RPMI8226 (cell line): ENCODE measurements at regions not wholly inside any gene's neighbourhood (a gene's known extent, or its start where the extent isn't known, plus 50 kb on each side); places are given as distances from the start of the nearest gene placed in this dataset.
"Not testable (repeated sequence)": the region's sequence is repeated elsewhere in the genome, so short reads cannot be mapped to it uniquely, and the experiment has no call there.

Source experiments
- DNase-seq: peaks from one replicate; pipeline ENCODE4 v3.0.0-alpha.2; 2015

DNA sequence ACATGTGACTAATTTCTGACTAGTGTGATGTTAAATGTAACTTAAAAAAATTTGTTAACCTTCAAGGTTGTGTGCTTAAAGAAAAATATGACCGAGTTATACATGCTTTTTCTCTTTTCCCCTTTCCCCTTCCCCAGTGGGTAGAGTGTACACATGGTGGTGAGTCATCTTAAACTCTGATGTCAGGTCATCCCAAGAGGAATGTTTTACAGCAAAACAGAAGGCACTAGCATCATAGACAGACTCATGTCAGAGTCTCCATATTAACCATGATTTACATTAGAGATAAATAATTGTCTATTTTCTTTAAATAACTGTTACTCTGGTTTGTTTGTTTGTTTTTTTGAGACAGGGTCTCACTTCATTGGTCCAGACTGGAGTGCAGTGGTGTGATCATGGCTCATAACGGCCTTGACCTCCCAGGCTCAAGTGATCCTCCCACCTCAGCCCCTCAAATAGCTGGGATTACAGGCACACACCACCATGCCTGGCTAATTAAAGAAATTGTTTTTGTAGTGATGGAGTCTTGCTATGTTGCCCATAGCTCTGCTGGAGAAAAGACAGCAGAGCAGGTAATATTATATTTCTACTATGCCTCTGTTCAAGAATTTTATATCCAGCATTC lies 160.4 kb upstream of the PCDH9 start:
- DNase-seq, result no peak

DNA sequence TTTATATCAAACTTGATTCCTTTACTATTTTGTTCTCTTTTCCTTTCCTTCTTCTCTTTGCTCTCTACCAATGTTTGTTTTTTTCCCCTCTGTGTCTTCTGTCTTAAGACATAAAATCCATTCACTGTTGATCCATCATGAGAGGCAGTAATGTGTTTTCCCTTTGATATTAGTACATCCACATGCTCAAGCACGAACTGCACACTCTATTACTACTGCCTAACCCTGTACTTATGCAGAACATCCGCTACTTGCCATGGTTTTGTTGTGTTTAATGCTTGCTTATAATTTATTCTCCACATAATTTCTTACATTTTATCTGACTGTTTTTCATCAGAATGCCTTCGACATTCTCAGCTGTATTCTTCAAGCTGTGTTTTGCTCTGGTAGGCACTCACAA lies 159.0 kb upstream of the PCDH9 start:
- DNase-seq, result no peak

- DNase-seq, result not testable (repeated sequence)
These were observed 153.1 kb upstream of the PCDH9 start for GRCh38 chr13:67383109-67383757.

GRCh38 chr13:67377919-67378318 lies 147.8 kb upstream of the PCDH9 start:
- no peak for DNase-seq

GRCh38 chr13:67374391-67374790 lies 144.3 kb upstream of the PCDH9 start:
- no peak for DNase-seq

GRCh38 chr13:67372868-67373464 lies 142.8 kb upstream of the PCDH9 start:
- no peak for DNase-seq

- DNase-seq, result no peak
These were observed 139.9 kb upstream of the PCDH9 start for GRCh38 chr13:67369895-67370660.

DNA sequence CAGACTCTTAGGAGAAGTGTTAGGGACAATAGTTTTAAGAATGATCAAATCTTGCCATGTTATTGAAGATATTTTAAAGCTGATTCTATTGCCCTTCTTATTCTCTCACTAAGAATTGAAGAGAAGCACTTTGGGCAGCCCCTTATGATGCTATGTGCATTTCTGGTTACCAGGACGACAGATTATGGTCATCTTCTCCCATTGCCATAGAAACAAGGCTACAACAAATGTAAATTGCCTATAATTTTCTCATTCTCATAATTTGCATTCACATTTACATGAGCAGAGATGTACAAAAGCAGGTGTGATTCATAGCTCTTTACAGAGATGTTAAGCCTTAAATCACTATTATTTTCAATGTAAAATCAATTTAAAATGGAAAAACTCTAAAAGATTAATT lies 137.3 kb upstream of the PCDH9 start:
- no peak for DNase-seq

DNA sequence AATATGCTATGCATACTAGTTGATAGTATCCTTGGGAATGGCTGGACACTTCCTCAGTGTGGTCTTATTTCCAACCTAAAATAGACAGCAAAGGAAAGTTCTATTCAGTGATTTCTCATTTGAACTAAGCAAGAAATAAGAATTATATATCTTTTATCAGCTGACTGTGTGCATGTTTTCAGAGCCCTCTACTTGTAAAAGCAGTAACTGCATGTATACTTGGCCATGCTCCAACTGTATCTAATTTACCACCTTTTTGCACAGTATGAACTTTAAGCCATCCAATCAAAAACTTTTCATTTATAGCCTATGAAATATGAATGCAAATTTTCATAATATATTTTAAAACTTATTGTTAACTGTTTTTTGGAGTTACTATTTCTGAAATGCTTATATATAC lies 136.4 kb upstream of the PCDH9 start:
- DNase-seq, result peak; percentile 5

DNA sequence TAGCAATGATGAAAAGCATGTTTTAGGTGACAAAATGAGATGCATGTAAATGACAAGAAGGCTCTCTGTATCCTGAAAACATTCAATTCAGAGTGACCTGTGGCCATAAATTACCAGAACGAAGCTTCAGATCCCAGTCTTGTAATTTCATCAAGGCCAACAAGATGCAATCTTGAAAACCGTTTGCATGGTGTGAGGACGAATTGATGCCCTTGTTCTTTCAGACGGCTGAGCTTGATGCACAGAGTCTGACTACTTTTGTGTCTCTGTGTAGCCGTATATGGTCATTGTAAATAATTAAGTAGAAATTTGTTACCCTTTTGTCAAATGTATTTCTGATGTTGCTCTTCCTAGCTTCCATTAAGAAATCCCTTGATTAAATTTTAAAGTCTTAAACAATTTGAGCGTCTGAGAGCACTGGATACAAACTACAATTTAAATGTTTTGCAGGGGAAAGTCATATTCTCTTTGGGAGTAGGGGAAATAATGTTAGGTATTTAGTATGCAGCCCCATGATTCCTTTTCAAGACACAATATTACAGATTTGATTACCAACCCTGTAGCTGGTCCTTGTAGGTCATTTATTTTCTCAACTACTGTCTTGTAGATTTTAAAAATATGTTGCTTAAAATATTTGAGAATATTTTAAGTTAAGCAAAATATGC lies 125.8 kb upstream of the PCDH9 start:
- DNase-seq, result no peak

DNA sequence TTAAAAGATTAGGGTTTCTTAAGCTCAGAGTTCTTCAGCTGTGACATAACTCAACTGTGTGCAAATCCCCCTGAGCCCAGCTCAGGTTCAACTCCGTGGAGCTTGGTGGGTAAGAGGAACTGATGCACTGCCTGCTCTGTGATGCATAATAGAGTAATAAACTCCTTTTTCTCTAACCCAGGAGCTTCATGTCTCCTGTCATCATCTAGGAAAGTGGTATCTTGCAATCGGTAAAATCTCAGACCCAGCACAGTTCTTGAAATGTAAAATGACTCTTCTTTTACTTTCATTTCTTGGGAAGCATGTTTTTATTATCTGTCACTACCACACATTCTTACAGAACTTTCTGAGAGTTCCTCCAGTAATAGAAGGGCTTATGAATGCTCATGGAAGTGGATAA lies 123.8 kb upstream of the PCDH9 start:
- DNase-seq, result no peak

GRCh38 chr13:67353031-67353430 lies 122.9 kb upstream of the PCDH9 start:
- DNase-seq, result no peak

GRCh38 chr13:67351909-67352308 lies 121.8 kb upstream of the PCDH9 start:
- no peak for DNase-seq

DNA sequence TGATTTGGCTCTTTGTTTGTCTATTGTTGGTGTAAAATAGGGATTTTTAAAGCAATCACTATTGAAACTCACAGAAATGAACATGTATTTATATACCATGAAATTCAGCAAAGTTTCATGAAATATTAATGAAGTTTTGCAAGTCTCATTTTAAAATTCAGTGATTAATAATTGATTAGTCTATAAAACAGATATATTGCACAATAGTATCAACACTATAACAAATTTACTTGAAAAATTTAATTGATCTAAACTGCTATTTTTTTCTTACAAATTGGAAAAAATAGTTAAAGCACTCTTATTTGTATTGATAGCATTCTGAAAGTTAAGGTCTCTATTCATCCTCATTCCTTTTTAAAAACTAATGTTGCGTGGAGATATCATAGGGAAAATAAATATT lies 121.0 kb upstream of the PCDH9 start:
- no peak for DNase-seq

- no peak for DNase-seq
These were observed 113.6 kb upstream of the PCDH9 start for GRCh38 chr13:67343777-67344176.

DNA sequence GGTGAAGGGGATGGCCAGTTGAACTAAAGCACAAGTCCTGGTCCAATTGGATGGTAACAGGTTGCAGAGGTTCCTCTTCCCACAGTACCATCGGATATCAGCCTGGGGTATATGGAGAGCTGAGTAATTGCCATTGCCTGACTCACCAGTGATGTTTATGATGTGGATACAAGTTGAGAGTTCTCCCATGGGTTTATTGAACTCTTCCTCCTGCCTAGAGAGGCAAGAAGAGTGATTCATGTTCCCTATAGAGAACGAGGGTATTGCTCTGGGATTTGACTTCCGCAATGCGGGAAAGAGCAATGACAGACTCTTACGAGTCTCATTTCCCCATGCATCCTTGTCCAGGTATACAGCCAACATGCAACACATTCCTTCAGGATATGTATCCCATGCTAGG lies 111.3 kb upstream of the PCDH9 start:
- DNase-seq, result no peak

- no peak for DNase-seq
These were observed 100.0 kb upstream of the PCDH9 start for GRCh38 chr13:67330149-67330548.

DNA sequence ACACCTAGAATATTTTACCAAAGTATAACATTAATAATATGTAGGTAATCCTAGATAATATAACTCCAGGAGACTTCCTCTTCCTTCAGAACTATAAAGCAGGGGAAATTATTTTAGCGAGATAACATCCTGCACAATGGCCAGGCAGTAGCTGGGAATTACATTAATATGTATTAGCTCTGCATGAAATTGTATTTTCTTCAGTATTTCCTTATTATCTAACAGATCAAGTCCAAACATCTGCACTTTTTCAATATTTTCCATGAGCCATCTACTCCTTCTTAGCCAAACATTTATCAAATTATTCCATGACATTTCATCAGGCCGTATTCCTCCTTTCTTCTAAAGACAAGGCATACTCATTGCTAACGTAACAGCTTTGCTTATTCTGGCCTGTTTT lies 98.8 kb upstream of the PCDH9 start:
- no peak for DNase-seq

DNA sequence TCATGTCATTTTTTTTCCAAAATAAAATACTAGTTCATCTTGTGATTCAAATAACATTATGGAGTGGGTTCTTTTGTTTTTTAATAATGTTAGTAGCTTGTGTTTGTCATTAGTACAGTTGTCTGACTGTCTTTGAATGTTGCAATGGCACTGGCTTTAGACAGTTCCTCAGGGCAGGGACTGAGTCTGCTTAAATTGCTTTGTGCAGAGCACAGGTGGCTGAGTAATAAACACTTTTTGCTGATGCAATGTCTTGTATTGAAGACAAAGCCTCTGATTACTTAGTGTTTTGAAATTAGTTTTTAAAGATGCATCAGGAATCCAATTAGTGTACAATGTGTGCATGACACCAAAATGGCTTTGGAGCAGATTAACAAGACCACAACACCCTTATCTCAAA lies 88.7 kb upstream of the PCDH9 start:
- DNase-seq, result no peak

DNA sequence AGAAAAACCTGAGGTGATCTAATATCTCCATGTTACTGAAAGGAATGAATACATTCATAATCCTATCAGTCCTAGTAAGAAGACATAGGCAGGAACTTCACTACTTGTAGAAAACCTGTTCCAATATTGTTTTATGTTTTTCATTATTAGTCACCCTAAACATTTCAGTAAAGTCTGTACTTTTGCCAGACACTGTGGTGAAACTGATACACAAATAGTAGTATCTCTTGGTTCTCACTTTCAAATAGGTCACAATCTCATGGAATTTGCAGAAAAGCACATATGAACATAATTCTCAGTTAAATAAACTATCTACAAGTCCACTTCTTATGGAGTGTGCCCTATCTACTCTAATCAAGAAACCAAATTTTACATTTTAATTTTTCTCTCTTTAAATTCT lies 88.3 kb upstream of the PCDH9 start:
- no peak for DNase-seq

DNA sequence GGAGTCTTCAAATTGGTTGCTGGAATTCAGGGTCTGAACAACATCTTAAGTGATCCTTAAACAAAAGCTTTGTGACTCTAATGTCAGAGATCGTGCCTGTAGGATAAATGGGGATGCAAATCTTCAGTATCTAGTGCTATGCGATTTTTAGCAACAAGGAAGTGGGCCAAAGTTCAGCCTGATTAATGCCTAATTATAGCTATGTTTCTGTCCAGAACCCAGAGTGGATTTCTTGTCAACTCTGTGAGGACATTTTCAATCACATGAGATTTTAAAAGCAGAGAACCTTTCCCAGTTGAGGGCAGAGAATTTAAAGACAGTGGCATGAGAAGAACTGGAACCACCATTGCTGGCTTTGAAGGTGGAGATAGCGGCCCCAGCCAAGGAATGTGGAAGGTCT lies 84.3 kb upstream of the PCDH9 start:
- no peak for DNase-seq

DNA sequence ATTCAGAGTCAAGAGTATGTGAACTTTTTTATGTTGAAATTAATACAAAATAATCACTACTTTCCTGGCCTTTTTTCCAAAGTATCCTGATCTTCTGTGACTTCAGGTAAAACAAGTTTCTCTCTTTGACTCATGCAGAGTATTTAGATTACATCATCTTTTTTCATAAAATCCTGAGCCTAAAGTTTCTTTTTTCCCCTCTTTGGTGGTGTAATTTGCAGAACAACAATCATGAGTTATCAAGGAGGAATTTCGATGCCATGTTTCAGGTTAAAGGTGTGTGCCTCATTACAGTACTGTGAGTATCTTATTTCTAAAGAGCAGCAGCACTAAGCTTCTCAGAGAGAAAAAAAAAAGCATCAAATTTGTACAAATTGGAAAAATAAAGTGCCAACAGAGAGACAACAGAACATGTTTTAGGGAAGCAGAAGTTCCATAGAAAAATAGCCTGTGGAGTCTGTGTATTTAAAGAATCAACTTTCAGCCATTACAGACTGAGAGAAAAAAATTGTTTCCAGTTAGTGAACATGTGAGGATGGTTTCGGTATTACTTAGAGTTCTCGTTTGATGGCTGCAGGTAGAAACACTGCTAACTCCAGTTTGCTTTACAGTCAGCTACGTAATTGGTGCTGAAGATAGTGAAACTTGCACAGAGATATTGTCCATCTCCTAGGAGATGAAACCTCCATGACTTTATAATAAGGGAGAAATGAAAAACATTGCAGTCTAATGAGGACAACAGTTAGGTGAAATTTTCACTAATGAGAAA lies 78.1 kb upstream of the PCDH9 start:
- DNase-seq, result no peak

DNA sequence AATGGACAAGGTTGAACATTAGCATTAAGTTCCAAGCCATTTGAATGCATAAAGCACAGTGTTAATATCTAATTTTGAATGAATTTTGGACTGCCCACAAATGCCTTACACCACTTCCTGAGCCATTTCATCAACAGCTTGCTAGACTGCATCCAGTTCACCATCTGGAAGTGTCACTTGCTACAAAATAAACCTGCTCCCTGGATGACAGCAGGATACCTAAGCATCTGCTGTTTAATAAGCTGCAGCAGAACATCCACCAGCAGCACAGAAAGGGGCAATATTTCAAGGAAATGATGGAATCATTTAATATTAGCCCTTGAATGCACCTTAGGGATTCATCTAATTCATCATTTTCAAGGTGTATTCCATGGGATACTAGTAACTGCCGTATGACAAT lies 76.6 kb upstream of the PCDH9 start:
- no peak for DNase-seq
